A673 (cell line): ENCODE measurements at regions not wholly inside any gene's neighbourhood (a gene's known extent, or its start where the extent isn't known, plus 50 kb on each side); places are given as distances from the start of the nearest gene placed in this dataset.

Experiments
- BruUV-seq: library from RNA; stranded (reverse); fragments of 400-500 nt; replicated peaks from 2 replicates; lab custom pipeline; 2021; lab: Mats Ljungman, UMichigan
- CTCF ChIA-PET: fragments of 300-600 bp; sonication (Branson Sonifier 250); formaldehyde crosslinking; loops from one replicate; lab custom pipeline; 2022; ENCODE audit warnings: antibody characterized with exemption; lab: Charles Lee
- POLR2A ChIA-PET: fragments of 300-600 bp; sonication (Branson Sonifier 250); formaldehyde crosslinking; loops from one replicate; lab custom pipeline; 2022; ENCODE audit warnings: antibody characterized with exemption; ENCODE audit not compliant: low non-redundant PET; lab: Charles Lee
- DNase-seq: peaks from one replicate; pipeline ENCODE4 v3.0.0-alpha.2; 2015; ENCODE audit warnings: low spot score
- H3K27ac ChIP-seq: fragments of 200-600 bp; sonication (generic); 2 replicates; pipeline ENCODE4 v1.5.1; 2016; ENCODE audit warnings: mixed run types, low read depth, mild to moderate bottlenecking, mixed read lengths, antibody characterized with exemption, low read length; ENCODE audit not compliant: poor library complexity, severe bottlenecking
- H3K27me3 ChIP-seq: fragments of 200-600 bp; sonication (generic); replicated peaks from 2 replicates; pipeline ENCODE4 v1.6.1; 2017; ENCODE audit warnings: mixed run types, low read depth, mild to moderate bottlenecking, mixed read lengths, antibody characterized with exemption, low read length; ENCODE audit not compliant: insufficient read depth, poor library complexity
- H3K36me3 ChIP-seq: fragments of 200-600 bp; sonication (generic); 2 replicates; pipeline ENCODE4 v1.6.1; 2016; ENCODE audit warnings: mixed run types, mild to moderate bottlenecking, mixed read lengths, antibody characterized with exemption, low read length; ENCODE audit not compliant: insufficient read depth, poor library complexity, severe bottlenecking
- H3K4me1 ChIP-seq: fragments of 200-600 bp; sonication (generic); 2 replicates; pipeline ENCODE4 v1.6.1; 2017; ENCODE audit warnings: mixed run types, mild to moderate bottlenecking, mixed read lengths, antibody characterized with exemption, low read length; ENCODE audit not compliant: insufficient read depth, poor library complexity, severe bottlenecking
- H3K4me3 ChIP-seq: fragments of 200-600 bp; sonication (generic); 2 replicates; pipeline ENCODE4 v1.5.1; 2016; ENCODE audit warnings: low read depth, mixed run types, mild to moderate bottlenecking, mixed read lengths, low read length; ENCODE audit not compliant: poor library complexity, severe bottlenecking
- H3K9me3 ChIP-seq: fragments of 200-600 bp; sonication (generic); 2 replicates; pipeline ENCODE4 v1.6.1; 2016; ENCODE audit warnings: mixed run types, low read depth, mild to moderate bottlenecking, mixed read lengths, antibody characterized with exemption, low read length; ENCODE audit not compliant: poor library complexity, severe bottlenecking
- EZH2 ChIP-seq: fragments of 200-600 bp; sonication (generic); IDR thresholded peaks from 2 replicates; pipeline ENCODE4 v1.6.1; 2017; ENCODE audit warnings: borderline replicate concordance, low read depth, mild to moderate bottlenecking, mixed read lengths, antibody characterized with exemption, low read length; ENCODE audit not compliant: poor library complexity, severe bottlenecking
- intact Hi-C: fragments of 100-400 bp; cut with micrococcal nuclease; formaldehyde crosslinking; loops from one replicate; pipeline ENCODE4 v1.10.0; 2022; ENCODE audit not compliant: unreplicated experiment
- TF ChIP-seq, protein P1 (sequence below): fragments of 300-800, 200-600 bp; sonication (generic); conservative IDR thresholded peaks from 2 replicates; pipeline ENCODE4 v1.5.1; 2017; ENCODE audit warnings: low read depth, mild to moderate bottlenecking, antibody characterized with exemption, low read length, moderate library complexity, mixed read lengths

DNA sequence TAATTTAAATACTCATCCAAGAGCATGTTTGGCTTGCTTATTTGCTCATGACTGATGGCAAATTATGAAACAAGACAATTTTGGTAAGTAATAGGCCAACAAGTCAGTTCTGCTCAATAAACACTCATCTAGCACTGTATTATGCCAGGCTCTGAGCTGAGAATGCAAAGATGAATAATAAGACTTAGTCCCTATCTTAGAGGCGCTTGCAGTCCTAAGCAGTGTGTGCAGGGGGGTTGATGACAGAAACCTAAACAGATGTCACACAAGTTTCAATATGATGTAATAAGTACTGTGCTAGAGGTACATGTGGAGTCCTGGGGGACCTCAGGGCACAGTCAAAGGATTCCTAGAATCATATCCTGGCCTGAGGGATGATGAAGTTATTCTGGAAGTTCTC, 287.6 kb upstream of the ADRA1B start:
- ChIA-PET POLR2A (no interaction called here), CTCF (no interaction called here)
- intact Hi-C loops = no loop called here
- Histone ChIP-seq H3K27me3 (no peaks in the 10 kb centered on the region), H3K27ac (no peak overlapping the region), H3K4me1 (no peaks in the 10 kb centered on the region), H3K4me3 (no peak overlapping the region), H3K36me3 (no peaks in the 10 kb centered on the region), H3K9me3 (no peaks in the 10 kb centered on the region)
- DNase-seq = no peak
- TF ChIP-seq EZH2 = no peak
- TF ChIP-seq, protein P1, sequence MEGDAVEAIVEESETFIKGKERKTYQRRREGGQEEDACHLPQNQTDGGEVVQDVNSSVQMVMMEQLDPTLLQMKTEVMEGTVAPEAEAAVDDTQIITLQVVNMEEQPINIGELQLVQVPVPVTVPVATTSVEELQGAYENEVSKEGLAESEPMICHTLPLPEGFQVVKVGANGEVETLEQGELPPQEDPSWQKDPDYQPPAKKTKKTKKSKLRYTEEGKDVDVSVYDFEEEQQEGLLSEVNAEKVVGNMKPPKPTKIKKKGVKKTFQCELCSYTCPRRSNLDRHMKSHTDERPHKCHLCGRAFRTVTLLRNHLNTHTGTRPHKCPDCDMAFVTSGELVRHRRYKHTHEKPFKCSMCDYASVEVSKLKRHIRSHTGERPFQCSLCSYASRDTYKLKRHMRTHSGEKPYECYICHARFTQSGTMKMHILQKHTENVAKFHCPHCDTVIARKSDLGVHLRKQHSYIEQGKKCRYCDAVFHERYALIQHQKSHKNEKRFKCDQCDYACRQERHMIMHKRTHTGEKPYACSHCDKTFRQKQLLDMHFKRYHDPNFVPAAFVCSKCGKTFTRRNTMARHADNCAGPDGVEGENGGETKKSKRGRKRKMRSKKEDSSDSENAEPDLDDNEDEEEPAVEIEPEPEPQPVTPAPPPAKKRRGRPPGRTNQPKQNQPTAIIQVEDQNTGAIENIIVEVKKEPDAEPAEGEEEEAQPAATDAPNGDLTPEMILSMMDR = no peak
- no TSS peak for BruUV-seq

DNA sequence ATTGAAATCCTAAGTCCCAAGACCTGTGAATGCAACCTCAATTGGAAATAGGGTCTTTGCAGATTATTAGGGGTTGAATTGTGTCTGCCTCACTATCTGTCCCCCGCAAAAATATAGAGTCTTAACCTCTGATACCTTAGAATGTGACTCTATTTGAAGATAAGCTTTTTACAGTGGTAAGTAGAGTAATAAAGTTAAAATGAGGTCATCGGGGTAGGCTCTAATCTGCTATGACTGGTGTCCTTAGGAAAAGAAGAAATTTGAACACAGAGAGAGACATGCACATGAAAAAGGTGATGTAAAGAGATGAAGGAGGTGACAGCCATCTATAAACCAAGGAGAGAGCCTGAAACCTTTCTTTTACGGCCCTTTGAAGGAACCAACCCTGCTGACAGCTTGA, 287.1 kb upstream of the ADRA1B start:
- ChIA-PET POLR2A (no interaction called here), CTCF (no interaction called here)
- no peaks in the 10 kb centered on the region for H3K36me3 ChIP-seq
- TF ChIP-seq EZH2 = no peak
- TF ChIP-seq, protein P1 = no peak
- H3K9me3 ChIP-seq = no peaks in the 10 kb centered on the region
- no peak for DNase-seq
- H3K27me3 ChIP-seq = no peaks in the 10 kb centered on the region
- no peak overlapping the region for H3K27ac ChIP-seq
- intact Hi-C loops = no loop called here
- no peak overlapping the region for H3K4me3 ChIP-seq
- BruUV-seq = no TSS peak
- no peaks in the 10 kb centered on the region for H3K4me1 ChIP-seq

DNA sequence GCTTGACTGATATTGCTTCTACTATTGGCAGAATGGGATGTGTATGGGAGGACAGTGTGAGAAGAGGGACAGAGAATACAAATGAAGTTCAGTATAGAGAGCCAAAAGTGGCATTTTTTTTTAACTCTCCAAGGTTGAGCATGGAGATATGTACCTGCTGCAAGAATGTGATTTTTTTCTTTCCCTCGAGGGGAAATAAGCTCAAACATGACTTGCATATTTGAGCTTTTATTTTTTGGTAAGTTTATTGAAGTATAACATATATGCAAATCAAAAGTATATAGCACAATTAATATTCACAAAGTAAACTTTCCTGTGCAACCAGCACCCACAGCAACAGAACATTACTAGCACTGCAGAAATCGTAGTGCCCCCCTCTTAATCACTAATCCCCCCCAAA, 285.7 kb upstream of the ADRA1B start:
- Histone ChIP-seq H3K27me3 (no peaks in the 10 kb centered on the region), H3K4me3 (no peak overlapping the region), H3K27ac (no peak overlapping the region), H3K36me3 (no peaks in the 10 kb centered on the region), H3K9me3 (no peaks in the 10 kb centered on the region), H3K4me1 (no peaks in the 10 kb centered on the region)
- POLR2A ChIA-PET = no interaction called here
- TF ChIP-seq, protein P1 = no peak
- TF ChIP-seq EZH2 = no peak
- intact Hi-C loops = no loop called here
- no TSS peak for BruUV-seq
- DNase-seq = no peak
- CTCF ChIA-PET = no interaction called here
